ENCODE measurements at regions not wholly inside any gene's neighbourhood (a gene's known extent, or its start where the extent isn't known, plus 50 kb on each side); places are given as distances from the start of the nearest gene placed in this dataset.
"Not testable (repeated sequence)": the region's sequence is repeated elsewhere in the genome, so short reads cannot be mapped to it uniquely, and the experiment has no call there.

DNA sequence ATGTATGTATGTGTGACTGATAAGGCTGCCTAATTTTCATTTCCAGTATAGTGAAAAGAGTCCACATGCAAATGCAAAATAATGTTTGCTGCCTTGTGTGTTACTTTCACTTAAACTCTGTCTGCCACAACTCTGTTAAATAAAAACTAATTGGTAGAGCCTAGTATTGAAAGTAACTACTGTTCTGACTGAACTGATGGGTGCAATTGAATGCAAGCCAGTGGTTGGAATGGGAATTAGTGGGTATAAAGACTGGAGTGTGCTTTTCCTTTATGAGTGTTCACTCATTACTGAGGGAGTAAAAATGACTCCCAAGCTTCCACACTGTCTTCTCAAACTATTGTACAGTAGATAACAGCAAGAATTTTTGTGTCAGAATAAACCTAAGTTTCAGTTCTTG is 571.0 kb downstream of the TMTC2 start:
- TF ChIP-seq CTCF (IDR thresholded peaks at IDR 0.05; ENCODE audit: borderline replicate concordance, insufficient read depth, low read depth, low read length) = no peak

DNA sequence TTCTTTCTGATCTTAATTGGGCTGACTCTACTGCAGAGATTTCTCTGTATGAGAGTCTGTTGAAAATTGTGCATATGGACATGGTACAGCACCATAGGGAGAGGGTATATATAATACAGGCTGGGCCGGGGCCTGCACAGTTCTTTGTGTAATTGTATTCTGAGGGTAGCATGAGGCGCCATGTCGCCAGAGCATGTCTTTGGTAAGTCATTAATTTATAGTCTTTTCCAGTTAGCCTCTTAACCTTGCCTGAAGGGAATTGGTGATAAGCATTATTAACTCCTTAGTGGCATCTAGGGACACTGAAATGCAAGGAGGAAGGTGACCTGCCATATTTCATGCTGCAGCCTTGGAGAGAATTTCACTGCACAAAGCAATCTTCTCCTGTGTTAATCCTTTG is 569.9 kb downstream of the TMTC2 start:
- no peak for TF ChIP-seq CTCF (IDR thresholded peaks at IDR 0.05; ENCODE audit: borderline replicate concordance, insufficient read depth, low read depth, low read length)
- no peak overlapping the region for H3K4me3 ChIP-seq (ENCODE audit: low read depth, low read length)

More for the DNA sequence above, 571.0 kb downstream of the TMTC2 start:
- no peak overlapping the region for H3K4me3 ChIP-seq (ENCODE audit: low read depth, low read length)

GRCh38 chr12:83250866-83251265 is 564.2 kb downstream of the TMTC2 start:
- no peak for TF ChIP-seq CTCF (IDR thresholded peaks at IDR 0.05; ENCODE audit: borderline replicate concordance, insufficient read depth, low read depth, low read length)

DNA sequence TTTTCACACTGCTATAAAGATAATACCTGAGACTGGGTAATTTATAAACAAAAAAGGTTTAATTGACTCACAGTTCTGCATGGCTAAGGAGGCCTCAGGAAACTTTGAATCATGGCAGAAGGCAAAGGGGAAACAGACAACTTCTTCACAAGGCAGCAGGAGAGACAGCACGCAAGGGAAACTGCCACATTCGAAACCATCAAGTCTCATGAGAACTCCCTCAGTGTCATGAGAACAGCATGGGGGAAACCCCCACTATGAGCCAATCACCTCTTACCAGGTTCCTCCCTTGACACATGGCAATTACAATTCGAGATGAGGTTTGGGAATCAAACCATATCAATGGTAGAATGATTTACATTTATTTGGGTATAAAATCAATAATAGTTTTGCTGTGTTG is 558.5 kb downstream of the TMTC2 start:
- no peak for TF ChIP-seq CTCF (IDR thresholded peaks at IDR 0.05; ENCODE audit: borderline replicate concordance, insufficient read depth, low read depth, low read length)
- H3K4me3 ChIP-seq (ENCODE audit: low read depth, low read length) = no peak overlapping the region

More at GRCh38 chr12:83250866-83251265, 564.2 kb downstream of the TMTC2 start:
- no peak overlapping the region for H3K4me3 ChIP-seq (ENCODE audit: low read depth, low read length)

- TF ChIP-seq CTCF (IDR thresholded peaks at IDR 0.05; ENCODE audit: borderline replicate concordance, insufficient read depth, low read depth, low read length) = no peak
- no peak overlapping the region for H3K4me3 ChIP-seq (ENCODE audit: low read depth, low read length)
Observed at GRCh38 chr12:83244001-83244400, 557.3 kb downstream of the TMTC2 start.

- not testable (repeated sequence) for H3K4me3 ChIP-seq (ENCODE audit: low read depth, low read length)
Observed at GRCh38 chr12:83233987-83234386, 547.3 kb downstream of the TMTC2 start.

- not testable (repeated sequence) for H3K4me3 ChIP-seq (ENCODE audit: low read depth, low read length)
Observed at GRCh38 chr12:83226960-83227359, 540.3 kb downstream of the TMTC2 start.

DNA sequence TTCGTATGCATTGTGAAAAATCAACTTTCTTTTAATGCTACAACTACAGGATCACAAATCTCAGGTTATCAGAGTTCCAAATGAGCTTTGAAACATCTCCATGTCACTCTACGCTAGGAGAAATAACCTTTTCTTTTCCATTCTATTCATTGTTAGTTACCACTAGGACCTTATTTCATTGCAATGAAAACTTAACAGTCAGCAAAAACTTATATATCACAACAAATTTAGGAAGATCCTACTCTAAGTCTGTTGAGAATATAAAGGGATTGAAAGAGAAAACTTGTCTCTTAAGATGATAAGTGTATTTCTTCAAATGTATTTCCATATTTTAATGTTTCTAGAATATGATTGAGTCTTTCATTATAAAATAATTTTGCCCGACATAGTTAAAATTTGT is 539.1 kb downstream of the TMTC2 start:
- TF ChIP-seq CTCF (IDR thresholded peaks at IDR 0.05; ENCODE audit: borderline replicate concordance, insufficient read depth, low read depth, low read length) = no peak

More for the DNA sequence above, 539.1 kb downstream of the TMTC2 start:
- no peak overlapping the region for H3K4me3 ChIP-seq (ENCODE audit: low read depth, low read length)
